ENCODE measurements at regions not wholly inside any gene's neighbourhood (a gene's known extent, or its start where the extent isn't known, plus 50 kb on each side); places are given as distances from the start of the nearest gene placed in this dataset.

DNA sequence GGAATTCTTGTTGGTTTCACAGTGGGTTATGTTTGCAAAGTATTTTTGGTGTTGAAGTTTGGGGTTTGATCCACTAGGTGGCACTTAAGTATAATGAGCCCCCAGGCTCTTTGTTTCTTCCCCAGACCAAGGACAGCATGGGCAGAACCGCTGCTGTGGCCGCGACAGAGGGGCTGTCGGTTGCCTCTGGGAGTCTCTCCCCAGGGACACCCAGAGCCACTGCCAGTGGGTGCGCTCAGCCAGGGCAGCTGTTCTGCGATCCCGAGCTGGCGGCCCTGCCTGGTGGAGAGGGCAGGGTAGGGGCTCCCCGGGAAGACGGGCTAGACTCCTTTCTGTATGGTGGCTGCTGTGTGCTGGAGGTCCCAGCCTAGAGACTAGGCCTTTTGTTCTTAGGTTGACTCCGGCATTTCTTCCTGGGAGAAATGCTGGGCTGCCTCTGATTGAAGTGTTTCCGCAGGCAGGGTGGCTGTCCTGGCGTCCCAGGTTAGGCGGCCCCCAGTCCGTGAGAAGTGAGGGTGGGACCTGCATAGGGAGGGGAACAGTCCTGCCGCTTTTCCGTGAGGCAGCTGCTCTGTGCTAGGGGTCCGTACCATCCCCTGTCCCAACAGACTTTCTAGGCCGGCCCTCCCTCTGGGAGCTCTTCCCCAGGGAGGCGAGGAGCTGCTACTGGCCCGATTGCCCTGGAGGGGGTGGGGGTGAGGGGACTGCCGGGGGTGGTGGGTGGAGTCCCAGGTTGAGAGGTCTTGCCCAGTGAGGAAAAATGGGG is 253.1 kb upstream of the PELI2 start:
- H3K9me3 ChIP-seq, result no peaks in the 10 kb centered on the region
- no peaks in the 10 kb centered on the region for H3K36me3 ChIP-seq
- no CpG with 5 or more reads among the region's 22 CpGs for whole genome bisulfite sequencing (ENCODE audit: insufficient coverage, low coverage, low lambda C conversion rate, missing lambda C conversion rate)
- ATAC-seq (peak in 2 of 4 donors; percentile 25 to 33), DNase-seq (no peak)
- H3K4me1 ChIP-seq, result no peaks in the 10 kb centered on the region
- no peak overlapping the region for H3K4me3 ChIP-seq
- no peaks in the 10 kb centered on the region for H3K27me3 ChIP-seq
- H3K27ac ChIP-seq, result no peak overlapping the region
- intact Hi-C loops (cut with DNase I), result no loop called here
- no peak for TF ChIP-seq POLR2A (IDR thresholded peaks at IDR 0.05)
- TF ChIP-seq CTCF (IDR thresholded peaks at IDR 0.05), result peak; percentile 4 to 27 (median 17)

DNA sequence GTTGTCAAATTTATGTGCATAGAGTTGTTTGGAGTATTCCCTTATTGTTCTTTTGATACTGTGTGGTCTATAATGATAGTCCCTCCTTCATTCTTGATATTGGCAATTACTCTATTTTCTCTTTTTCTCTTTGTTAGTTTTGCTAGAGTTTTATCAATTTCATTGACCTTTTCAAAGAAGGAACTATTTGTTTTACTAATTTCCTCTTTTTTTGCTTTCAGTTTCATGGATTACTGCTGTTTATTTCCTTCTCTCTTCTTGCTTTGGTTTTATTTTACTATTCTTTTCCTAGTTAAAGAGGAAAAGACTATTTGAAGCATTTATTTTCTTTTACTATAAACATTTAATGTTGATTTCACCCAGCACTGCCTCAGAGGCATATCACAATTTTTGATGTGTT is 250.9 kb upstream of the PELI2 start:
- DNase-seq, result no peak
- Histone ChIP-seq H3K36me3 (no peaks in the 10 kb centered on the region), H3K4me1 (no peaks in the 10 kb centered on the region), H3K27me3 (no peaks in the 10 kb centered on the region), H3K27ac (no peak overlapping the region), H3K9me3 (no peaks in the 10 kb centered on the region), H3K4me3 (no peak overlapping the region)
- intact Hi-C loops (cut with DNase I), result no loop called here
- ATAC-seq, result peak in 1 of 4 donors; percentile 26
- TF ChIP-seq CTCF (IDR thresholded peaks at IDR 0.05) (no peak), POLR2A (IDR thresholded peaks at IDR 0.05) (no peak)

DNA sequence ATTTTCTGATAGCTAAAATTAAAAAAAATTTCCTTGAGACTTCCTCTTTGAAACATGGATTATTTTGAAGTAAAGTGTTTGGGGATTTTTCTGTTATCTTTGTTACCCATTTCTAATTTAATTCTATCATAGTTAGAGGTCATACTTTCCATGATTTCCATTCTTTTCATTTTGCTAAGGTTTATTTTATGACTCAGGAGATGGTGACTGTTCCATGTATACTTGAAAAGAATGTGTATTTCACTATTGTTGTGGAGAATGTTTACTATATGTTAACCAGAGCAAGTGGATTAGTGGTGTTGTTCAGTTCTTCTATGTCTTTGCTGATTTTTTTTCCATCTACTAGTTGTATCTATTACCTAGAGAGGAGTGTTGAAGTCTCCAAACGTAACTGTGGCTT is 250.5 kb upstream of the PELI2 start:
- H3K9me3 ChIP-seq, result no peaks in the 10 kb centered on the region
- TF ChIP-seq CTCF (IDR thresholded peaks at IDR 0.05), result no peak
- TF ChIP-seq POLR2A (IDR thresholded peaks at IDR 0.05), result no peak
- DNase-seq (no peak), ATAC-seq (no peak)
- H3K27me3 ChIP-seq, result no peaks in the 10 kb centered on the region
- no peak overlapping the region for H3K27ac ChIP-seq
- H3K36me3 ChIP-seq, result no peaks in the 10 kb centered on the region
- H3K4me1 ChIP-seq, result no peaks in the 10 kb centered on the region
- H3K4me3 ChIP-seq, result no peak overlapping the region
- intact Hi-C loops (cut with DNase I), result no loop called here
- whole genome bisulfite sequencing (ENCODE audit: insufficient coverage, low coverage, low lambda C conversion rate, missing lambda C conversion rate), result 75% methylated on average over 1 of the region's 1 CpG

GRCh38 chr14:55869397-55870049 is 248.7 kb upstream of the PELI2 start:
- DNase-seq (no peak), ATAC-seq (no peak)
- no peaks in the 10 kb centered on the region for H3K9me3 ChIP-seq
- no peak overlapping the region for H3K27ac ChIP-seq
- H3K4me1 ChIP-seq, result no peaks in the 10 kb centered on the region
- H3K27me3 ChIP-seq, result no peaks in the 10 kb centered on the region
- intact Hi-C loops (cut with DNase I), result no loop called here
- TF ChIP-seq POLR2A (IDR thresholded peaks at IDR 0.05) (no peak), CTCF (IDR thresholded peaks at IDR 0.05) (no peak)
- no peaks in the 10 kb centered on the region for H3K36me3 ChIP-seq
- H3K4me3 ChIP-seq, result no peak overlapping the region
- WGBS (ENCODE audit: insufficient coverage, low coverage, low lambda C conversion rate, missing lambda C conversion rate), result 80% methylated on average over 2 of the region's 2 CpGs
